Muscle of arm (tissue), 1 donor: ENCODE measurements at regions not wholly inside any gene's neighbourhood (a gene's known extent, or its start where the extent isn't known, plus 50 kb on each side); places are given as distances from the start of the nearest gene placed in this dataset.

Source experiments
- DNase-seq: peaks from one replicate; pipeline ENCODE4 v3.0.0-alpha.2; 2013

DNA sequence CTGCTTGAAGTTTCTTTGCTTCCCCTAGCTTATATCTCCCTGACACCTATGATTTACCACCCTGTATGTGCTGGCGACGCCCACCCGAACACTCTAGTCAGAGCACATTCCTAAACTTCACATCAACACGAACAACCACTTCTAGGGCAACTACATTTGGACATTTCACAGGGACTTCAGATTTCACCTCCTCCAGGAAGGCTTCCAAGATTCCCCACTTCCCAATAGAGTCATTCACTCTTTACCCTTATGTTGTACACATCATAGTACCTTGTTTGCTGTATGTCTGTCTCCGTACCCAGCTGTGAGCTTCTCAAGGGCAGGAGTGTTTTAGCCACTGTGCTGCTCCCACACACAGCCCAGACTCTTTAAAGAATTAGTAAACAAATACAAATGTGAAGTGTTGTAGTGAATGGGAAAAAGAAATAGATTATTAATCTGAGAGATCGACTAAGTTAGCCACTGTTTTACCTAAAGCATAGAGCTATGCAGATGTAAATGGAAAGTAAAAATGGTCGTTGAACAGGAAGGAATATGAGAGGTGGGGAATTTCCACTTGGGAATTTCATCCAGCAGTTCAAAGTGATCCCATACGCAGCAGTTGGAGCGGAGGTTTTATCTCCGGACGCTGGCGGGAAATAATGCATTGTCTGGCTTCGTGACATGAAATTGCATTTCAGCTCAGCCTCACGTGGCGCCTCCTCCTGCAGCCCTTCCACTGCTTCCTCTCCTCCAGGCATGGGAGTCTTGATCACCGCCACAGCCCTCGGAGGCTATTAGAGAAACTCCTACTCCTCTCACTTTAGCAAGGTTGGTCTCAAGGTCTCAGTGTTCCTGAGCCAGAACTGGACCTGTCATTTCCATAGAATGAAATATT, 233.4 kb upstream of the COPS8 start:
- no peak for DNase-seq

DNA sequence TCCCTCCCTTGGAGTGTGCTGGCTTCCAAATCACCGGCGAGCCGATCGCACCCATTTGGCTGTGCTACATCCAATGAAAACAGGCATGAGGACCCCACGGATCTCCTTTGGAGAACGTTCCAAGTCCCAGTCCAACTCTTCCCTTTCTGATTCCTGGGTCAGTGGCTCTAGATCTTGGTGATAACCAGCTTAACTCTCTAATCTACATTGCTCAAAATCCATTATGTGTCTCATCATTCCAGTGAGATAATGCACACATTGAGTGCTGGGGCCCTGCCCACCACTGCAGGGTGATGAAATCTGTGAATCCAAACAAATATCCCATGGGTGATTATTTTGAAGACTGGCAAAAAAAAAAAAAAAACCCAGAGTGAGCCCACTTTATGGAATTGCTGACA, 232.7 kb upstream of the COPS8 start:
- no peak for DNase-seq

DNA sequence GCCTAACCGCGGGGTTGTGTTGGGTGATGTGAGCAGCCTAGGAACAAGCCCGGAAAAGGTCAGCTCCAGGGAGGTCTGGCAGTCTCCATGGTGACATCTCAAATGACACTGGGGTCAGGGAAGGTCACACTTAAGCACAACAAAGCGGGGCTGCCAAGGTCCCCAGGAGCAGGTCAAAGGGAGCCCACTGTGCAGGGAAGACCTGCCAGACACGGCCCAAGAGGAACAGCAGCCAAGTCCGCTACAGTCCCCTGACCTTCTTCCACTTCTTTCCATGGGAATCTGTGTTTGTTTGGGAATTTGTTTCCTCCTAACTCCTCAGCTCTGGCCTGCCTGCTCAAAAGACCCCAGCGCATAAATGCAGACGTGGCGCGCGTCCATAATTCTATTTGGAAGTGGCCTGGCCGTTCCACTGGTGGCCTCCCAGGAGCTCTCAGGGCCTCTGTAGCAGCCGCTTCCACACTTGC, 232.1 kb upstream of the COPS8 start:
- DNase-seq = no peak

DNA sequence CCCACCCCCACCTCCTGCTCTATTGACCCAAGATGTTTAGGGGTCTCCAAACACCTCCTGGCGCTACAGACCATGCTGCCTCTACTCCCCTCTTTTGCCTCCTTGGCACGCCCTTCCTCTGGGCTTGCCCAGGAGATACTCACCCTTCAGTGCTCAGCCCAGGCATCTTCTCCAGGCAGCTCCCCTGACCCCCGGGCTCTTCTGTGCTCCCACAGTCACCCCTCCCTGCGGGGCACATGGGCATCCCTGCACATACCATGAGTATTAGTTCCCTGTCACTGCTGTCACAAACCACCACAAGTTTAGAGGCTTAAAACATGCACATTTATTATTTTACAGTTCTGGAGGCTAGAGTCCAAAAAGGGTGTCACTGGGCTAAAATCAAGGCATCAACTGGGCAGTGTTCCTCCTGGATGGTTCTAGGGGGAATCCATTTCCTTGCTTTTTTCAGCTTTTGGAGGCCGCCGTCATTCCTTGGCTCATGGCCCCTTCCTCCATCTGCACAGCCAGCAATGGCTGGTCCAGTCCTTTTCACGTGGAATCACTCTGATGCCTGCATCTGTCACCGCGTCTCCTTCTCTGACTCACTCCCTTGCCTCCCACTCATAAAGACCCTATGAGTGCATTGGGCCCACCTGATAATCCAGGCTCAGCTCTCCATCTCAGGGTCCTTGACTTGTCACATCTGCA, 230.4 kb upstream of the COPS8 start:
- no peak for DNase-seq

DNA sequence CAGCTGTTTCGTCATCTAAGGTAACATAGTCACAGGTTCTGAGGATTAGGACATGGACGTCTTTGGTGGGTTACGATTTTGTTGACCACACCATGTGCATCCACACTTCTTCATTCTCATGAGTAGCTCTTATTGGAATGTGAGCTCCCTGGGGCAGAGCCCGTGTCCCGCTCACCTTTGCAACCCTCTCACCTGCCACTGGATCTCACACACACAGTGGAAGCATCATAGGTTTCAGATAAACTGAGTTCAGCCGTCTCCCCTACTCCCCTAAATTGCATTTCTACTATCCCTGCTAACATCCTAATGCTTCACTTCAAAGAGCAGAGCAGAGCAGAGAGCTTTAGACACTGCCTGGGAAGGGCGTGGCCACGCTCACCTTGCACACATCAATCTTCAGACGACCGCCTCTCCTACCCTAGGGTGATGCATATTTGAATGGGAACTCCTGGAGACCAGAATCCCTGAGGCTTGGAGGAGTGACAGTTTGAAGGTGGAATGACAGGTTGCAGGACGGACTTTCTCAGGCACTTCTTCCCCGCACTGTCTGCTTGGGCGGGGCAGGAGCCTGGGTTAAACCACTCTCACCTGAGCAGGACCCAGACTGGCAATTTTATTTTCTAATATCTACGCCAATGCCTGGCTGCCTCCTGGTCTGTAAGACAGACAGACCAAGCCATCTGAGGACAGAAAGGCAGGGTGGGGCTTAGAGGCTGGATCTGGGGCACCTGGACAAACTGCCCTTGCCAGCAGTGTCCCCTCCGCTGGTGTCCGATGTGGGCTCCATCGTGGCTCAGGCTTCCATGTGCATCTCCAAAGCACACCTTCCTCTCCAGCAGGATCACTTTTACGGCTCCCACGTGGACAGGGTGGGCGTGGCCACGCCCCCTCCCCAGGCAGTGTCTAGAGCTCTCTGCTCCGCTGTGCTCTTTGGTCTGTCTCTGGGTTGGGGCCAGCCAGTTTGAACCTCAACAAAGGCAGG, 229.5 kb upstream of the COPS8 start:
- DNase-seq = no peak

DNA sequence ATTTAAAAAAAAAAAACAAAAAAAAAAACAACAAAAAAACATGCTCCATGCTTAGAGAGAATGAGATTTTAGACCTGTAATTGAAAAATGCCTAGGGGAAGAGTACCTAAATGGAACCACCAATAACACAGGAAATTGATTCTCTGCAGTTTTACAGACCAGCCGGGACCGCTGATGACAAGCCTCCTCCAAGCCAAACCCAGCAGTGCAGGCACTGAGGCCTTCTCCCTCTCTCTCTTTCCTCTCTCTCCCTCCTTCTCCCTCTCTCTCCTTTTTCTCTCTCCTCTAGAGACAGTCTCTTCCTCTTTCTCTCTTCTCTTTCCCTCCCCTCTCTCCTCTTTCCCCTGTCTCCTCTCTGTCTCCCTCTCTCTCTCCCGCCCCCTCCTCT, 228.8 kb upstream of the COPS8 start:
- no peak for DNase-seq

DNA sequence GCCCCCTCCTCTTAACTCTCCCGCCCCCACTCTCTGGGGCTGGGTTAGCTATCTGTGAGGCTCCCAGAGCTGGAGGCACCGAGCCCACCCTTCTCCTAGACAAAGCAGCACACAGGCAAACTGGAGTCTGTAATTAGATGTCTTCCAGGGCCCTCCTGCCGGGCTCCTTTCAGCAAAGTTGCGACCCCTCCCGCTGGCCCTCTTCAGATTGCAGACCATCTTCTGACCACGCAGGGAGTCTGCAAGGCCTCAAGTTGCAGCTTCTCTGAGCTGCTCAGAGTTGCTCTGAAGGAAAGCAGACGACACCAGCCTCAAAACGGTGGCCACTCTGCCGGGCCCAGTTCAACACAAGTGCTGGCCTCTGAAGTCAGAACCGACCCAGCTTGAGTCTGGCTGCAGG, 228.4 kb upstream of the COPS8 start:
- no peak for DNase-seq

DNA sequence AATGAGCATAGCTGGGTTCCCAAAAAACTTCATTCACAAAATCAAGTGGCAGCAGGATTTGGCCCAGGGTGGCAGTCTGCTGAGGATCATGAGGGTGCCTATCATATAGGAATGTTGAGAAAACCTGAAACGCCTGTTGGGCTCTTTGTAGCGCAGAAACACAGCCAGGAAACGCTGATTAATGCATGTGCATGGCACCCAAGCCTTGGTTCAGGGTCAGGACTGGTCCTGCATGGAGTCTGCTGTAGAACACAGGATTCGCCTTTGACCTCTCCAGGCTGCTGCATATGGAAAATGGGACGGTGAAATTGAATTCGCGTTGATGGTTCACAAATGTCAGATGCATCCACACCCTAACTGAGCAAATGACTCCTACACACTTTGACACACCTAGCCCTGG, 227.9 kb upstream of the COPS8 start:
- no peak for DNase-seq

DNA sequence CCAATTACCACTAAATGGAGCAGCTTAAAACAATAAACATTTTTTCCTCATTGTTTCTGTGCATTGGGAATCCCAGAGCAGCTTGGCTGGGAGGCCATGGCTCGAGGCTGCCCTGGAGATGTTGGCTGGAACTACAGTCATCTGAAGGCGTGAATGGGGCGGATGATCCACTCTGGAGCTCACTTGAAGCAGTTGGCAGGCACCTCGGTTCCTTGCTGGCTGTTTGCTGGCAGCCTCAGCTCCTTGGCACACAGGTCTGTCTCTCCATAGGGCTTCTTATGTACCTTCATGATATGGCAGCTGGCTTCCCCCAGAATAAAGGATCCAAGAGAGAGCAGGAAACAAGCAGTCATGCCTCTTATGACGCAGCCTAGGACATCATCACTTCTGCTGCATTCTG, 227.0 kb upstream of the COPS8 start:
- DNase-seq = no peak

DNA sequence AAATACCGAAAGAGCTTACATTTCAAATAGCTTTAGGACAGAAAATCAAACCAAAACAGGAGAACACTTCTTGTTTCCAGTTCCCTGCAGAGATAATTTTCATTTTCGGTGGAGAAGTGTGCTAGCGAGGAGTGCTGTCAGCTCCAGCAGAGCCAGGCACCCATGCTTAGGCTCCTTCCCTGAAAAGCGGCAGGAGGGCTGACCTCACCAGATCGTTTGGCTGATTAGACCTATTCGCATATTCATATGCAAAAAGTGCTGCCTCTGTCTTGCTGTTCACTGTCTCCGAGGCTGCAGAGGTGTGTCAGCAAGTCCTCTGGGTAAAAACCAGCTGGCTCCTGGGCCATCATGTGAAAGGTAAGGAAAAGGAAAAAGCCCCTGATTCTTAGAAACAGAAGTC, 225.8 kb upstream of the COPS8 start:
- no peak for DNase-seq

DNA sequence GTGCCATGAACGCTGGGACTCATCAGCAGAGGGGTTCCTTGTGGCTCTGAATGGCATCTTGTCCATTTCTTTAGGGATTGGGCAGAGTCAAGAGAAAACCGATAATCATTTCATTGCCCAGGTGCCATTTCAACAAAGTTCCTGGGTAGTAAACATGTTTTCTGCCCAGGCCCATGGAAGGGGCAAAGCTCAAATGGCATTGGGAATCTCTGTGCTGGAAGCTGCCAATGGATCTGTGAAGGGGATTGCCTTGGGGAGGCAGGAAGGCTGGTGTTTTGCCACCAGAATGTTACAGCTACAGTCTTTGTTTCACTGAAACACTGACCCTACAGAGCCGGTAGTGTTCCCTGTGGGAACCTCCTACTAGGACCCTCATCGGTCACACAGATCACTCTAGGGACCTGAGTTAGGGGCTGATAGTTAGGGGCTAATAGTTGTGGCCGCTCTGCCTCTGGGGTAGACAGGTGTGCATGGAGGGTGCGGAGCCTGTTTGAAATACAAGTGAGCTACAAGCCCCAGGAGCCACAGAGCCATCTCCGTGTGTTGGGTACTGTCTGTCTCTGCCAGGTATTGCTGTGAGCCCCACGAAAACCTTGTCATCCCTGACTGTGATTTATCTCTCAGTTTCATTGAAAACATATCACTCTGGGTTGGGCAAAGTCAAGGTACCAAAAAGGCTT, 224.4 kb upstream of the COPS8 start:
- DNase-seq = no peak

DNA sequence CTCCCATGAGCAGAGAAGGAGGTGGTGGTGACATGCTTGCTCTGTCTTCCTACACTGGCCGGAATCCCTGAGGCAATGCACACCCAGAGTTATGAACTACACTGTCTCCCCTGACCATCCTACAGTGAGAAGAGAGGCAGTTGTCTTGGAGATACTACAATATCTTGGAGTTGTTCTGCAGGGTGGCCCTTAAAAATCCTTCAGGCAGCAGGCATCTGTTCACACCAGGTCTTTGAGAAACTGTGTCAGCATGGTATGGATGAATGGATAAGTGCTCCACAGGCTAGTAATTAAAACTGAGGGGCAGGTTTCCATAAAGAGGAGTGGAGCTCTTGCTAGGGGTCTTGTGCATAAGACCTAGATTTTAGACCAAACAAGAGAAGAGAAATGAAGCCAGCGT, 223.7 kb upstream of the COPS8 start:
- no peak for DNase-seq

DNA sequence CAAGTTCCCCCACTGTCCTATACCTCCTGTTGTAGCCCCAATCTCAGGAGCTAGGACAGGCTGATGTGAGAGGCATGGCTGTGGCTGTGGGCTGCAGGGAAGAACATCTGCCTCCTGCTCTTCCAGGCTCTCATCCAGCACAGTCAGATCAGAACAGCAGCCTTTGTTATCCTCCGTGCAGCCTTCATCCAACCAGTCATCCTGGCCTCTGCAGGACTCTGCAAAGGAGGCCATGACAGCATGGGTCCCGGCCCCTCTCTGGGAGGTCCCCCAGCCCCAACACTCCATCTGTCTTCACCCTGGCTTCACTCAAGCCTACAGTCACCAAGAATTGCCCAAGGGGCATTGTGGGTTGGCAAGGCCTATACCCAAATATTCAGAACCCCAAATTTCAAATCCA, 223.2 kb upstream of the COPS8 start:
- DNase-seq = no peak

DNA sequence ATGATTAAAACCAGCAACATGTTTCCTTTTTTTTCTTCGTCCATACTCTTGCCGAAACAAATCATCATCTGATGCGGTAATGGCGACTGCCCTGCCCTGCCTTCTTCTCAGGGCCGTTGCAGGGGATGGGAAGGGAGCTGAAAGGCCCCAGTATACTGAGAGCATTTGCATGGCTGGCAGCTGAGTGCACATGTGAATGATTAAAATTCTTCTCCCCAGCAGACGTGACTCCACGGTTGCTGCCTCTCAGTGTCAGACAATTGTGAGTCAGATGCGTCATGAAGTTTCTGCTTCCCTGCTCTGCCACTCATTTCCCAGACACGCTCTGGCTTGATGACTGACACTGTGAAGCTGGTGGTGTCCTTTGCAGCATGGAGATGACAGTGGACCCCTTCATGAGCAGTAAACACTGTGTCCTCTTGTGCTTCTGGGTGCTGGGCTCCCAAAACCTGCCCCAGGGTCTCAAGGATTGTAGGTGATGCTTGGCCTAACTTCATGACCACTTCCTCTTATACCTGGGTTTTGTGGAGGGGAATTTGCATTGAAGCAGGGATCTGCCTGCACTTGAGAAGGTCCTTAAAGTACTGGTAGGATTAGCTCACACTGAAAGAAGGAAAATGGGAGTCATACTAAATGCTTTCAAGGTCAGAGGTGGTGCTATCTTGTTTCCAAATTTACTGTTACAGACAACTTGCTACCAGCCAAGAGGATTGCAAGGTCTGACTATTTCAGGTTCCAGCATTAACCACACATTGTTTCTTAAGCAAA, 222.5 kb upstream of the COPS8 start:
- DNase-seq = no peak

DNA sequence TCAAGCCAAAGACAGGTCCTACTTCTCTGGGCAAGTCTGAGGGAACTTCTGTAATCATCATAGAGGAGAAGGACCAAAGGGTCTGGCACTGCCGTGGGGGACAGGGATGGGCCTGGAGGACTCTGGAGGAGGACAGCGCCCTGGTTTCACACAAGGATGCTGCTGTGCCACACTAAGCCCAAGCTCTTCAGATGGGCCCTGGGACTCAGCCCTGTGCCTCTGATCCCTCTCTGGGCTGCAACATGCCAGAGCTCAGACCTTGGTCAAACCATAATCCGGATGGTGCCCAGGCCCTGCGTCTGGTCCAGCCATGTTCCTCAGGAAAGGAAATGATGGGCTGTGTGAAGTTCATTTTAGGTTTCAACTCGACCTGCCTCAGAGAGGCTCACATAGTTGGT, 222.0 kb upstream of the COPS8 start:
- no peak for DNase-seq

DNA sequence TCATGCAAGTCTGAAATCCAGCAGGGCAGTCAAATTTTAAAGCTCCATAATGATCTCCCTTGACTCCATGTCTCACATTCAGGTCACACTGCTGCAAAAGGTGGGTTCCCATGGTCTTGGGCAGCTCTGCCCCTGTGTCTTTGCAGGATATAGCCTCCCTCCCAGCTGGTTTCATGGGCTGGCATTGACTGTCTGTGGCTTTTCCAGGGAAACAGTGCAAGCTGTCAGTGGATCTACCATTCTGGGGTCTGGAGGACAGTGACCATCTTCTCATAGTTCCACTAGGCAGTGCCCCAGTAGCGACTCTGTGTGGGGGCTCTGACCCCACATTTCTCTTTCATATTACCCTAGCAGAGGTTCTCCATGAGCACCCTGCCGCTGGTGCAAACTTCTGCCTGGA, 220.6 kb upstream of the COPS8 start:
- no peak for DNase-seq

DNA sequence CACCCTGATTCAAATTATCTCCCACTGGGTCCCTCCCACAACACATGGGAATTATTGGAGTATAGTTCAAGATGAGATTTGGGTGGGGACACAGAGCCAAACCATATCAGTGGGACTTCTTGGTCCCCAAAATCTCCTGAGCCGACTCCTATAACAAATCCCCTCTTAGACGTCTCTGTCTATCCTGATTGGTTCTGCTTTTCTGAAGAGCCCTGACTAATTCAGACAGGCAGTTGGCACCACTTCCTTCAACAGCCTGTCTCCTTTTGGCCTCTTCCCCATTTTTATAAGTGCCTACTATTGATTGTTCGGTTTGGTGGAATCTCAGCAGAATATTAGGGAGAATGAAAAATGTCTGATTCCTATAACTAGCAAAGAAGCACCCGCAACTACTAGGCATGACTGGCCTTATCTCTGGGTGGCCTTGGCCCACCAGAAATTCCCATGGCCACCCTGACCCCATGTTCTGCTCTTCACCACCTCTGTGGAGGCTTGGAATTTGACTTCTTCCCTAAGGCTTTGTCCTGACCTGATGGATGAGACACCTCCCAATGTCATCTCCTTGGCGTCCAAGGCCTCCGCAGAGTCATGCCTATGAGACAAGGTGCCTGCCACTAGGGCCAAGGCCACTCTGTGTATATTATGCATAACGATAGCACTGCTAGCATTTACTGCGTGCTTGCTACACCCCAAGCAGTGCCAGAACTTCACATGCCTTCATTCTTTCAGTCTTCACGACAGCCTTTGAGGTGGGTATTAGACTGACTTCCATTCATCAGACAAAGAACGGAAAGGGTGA, 218.9 kb upstream of the COPS8 start:
- no peak for DNase-seq

DNA sequence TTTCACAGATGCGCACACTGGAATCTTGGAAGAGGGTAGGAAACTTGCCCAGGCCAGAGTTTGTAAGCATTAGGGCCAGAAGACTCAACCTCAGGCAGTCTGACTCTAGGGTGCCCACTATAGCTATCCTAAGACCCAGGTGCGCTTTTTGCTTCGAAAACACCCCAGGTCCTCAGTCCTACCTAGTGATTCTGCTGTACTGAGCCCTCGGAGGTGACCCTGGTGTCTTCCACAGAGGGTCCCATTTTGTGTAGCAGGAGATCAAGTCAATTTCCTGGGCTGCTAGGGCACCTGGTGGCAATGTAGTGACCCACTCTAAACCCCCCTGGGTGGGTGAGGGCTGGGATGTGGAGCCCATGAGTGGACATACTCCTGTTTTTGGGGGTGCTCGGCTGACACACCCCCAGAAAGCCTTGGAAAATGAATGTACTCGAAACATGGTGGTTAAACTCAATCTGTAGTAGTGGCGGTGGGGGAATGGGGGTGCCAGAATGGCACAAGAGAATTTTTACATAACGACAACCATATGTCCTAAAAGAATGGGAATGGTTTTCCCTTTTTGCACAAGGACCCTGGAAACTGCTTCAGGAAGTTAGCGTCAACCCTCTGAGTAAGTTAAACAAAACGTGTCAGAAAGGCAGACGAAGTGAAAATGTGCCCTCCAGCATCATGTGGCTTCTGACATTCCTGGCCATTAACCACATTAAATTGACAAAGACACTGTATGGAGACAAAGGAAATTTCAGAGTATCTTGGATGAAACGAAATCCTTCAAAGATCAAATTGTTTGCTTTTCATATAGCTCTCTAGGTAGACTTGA, 218.0 kb upstream of the COPS8 start:
- no peak for DNase-seq

DNA sequence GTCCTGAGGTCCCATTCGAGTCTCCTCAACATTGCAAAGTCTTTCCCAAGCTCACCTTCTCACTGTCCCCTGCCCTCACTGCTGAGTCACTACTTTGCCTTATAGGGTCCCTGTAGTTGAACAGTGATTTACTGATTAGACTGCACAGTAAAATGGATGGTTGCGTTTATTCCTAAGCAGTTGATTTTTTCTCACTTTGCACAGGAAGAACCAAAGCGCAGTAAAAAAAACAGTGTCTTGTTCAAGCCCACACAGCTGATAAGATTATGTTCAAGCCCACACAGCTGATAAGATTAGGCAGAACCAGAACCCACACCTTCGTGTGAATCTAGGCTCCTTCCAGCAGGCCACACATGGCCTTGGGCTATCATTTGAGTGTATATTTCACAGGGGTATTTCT, 215.3 kb upstream of the COPS8 start:
- DNase-seq = no peak
